HG02610 (cell line): ENCODE measurements at regions not wholly inside any gene's neighbourhood (a gene's known extent, or its start where the extent isn't known, plus 50 kb on each side); places are given as distances from the start of the nearest gene placed in this dataset.
"Not testable (repeated sequence)": the region's sequence is repeated elsewhere in the genome, so short reads cannot be mapped to it uniquely, and the experiment has no call there.

ENCODE experiments used
- ATAC-seq: cut with Tn5 transposase; IDR thresholded peaks from one replicate; pipeline ENCODE4 v1.9.1; 2021; ENCODE audit warnings: mild to moderate bottlenecking, moderate library complexity; ENCODE audit not compliant: unreplicated experiment

- ATAC-seq = no peak
These were observed 2029.3 kb downstream of the MRPL39 start for GRCh38 chr21:23578027-23578426.

GRCh38 chr21:23574932-23575331 lies 2032.3 kb downstream of the MRPL39 start:
- ATAC-seq = no peak

GRCh38 chr21:23548924-23549323 lies 2058.4 kb downstream of the MRPL39 start:
- ATAC-seq = not testable (repeated sequence)

GRCh38 chr21:23543333-23543732 lies 2063.9 kb downstream of the MRPL39 start:
- no peak for ATAC-seq

GRCh38 chr21:23542097-23542496 lies 2065.2 kb downstream of the MRPL39 start:
- ATAC-seq = no peak

- no peak for ATAC-seq
These were observed 2065.7 kb downstream of the MRPL39 start for GRCh38 chr21:23541571-23541970.

GRCh38 chr21:23534850-23535249 lies 2072.4 kb downstream of the MRPL39 start:
- no peak for ATAC-seq

- ATAC-seq = no peak
These were observed 2075.8 kb downstream of the MRPL39 start for GRCh38 chr21:23531444-23531843.

- no peak for ATAC-seq
These were observed 2082.6 kb downstream of the MRPL39 start for GRCh38 chr21:23524685-23525084.

- no peak for ATAC-seq
These were observed 2084.5 kb downstream of the MRPL39 start for GRCh38 chr21:23522751-23523150.

GRCh38 chr21:23507501-23507900 lies 2099.8 kb downstream of the MRPL39 start:
- no peak for ATAC-seq

GRCh38 chr21:23496729-23497128 lies 2110.6 kb downstream of the MRPL39 start:
- ATAC-seq = peak; percentile 83

GRCh38 chr21:23488245-23488644 lies 2119.0 kb downstream of the MRPL39 start:
- ATAC-seq = no peak

GRCh38 chr21:23480591-23481270 lies 2126.6 kb downstream of the MRPL39 start:
- ATAC-seq = no peak

GRCh38 chr21:23478381-23478780 lies 2128.9 kb downstream of the MRPL39 start:
- no peak for ATAC-seq

GRCh38 chr21:23475281-23476219 lies 2131.7 kb downstream of the MRPL39 start:
- ATAC-seq = no peak

- ATAC-seq = peak; percentile 68
These were observed 2135.4 kb downstream of the MRPL39 start for GRCh38 chr21:23471877-23472276.

- ATAC-seq = no peak
These were observed 2143.9 kb downstream of the MRPL39 start for GRCh38 chr21:23463365-23463764.

GRCh38 chr21:23455676-23456075 lies 2151.6 kb downstream of the MRPL39 start:
- ATAC-seq = peak; percentile 90

GRCh38 chr21:23452384-23453083 lies 2154.7 kb downstream of the MRPL39 start:
- no peak for ATAC-seq

GRCh38 chr21:23445307-23445706 lies 2162.0 kb downstream of the MRPL39 start:
- no peak for ATAC-seq
